OCI-LY7 (cell line): ENCODE measurements at regions not wholly inside any gene's neighbourhood (a gene's known extent, or its start where the extent isn't known, plus 50 kb on each side); places are given as distances from the start of the nearest gene placed in this dataset.

ENCODE experiments used
- BruUV-seq: library from RNA; stranded (reverse); fragments of 400-500 nt; replicated peaks from 2 replicates; lab custom pipeline; 2021; lab: Mats Ljungman, UMichigan
- CTCF ChIA-PET: fragments of 300-600 bp; sonication (Branson Sonifier 250); formaldehyde crosslinking; loops from one replicate; lab custom pipeline; 2022; ENCODE audit warnings: antibody characterized with exemption; ENCODE audit not compliant: unreplicated experiment; lab: Charles Lee
- POLR2A ChIA-PET: fragments of 300-600 bp; sonication (Branson Sonifier 250); formaldehyde crosslinking; loops from one replicate; lab custom pipeline; 2022; ENCODE audit warnings: antibody characterized with exemption; lab: Charles Lee
- DNase-seq: peaks from one replicate; pipeline ENCODE4 v3.0.0-alpha.2; 2015; ENCODE audit warnings: low spot score
- H2AFZ ChIP-seq: fragments of 200-600 bp; sonication (generic), shearing (Covaris generic); 2 replicates; pipeline ENCODE4 v1.6.1; 2014; ENCODE audit warnings: mild to moderate bottlenecking, antibody characterized with exemption, low read length, moderate library complexity
- H3K27ac ChIP-seq: fragments of 200-600 bp; sonication (generic); 2 replicates; pipeline ENCODE4 v1.5.1; 2014; ENCODE audit warnings: mixed run types, low read depth, mild to moderate bottlenecking, moderate library complexity, low read length, inconsistent platforms; ENCODE audit not compliant: poor library complexity, severe bottlenecking
- H3K36me3 ChIP-seq: fragments of 200-600 bp; sonication (generic); 2 replicates; pipeline ENCODE4 v1.6.1; 2014; ENCODE audit warnings: mild to moderate bottlenecking, antibody characterized with exemption, low read length, moderate library complexity, mixed read lengths; ENCODE audit not compliant: insufficient read depth
- H3K4me1 ChIP-seq: fragments of 200-600 bp; sonication (generic); 2 replicates; pipeline ENCODE4 v1.5.1; 2014; ENCODE audit warnings: mild to moderate bottlenecking, low read length; ENCODE audit not compliant: insufficient read depth, poor library complexity, severe bottlenecking
- H3K4me2 ChIP-seq: fragments of 200-600 bp; sonication (generic); 2 replicates; pipeline ENCODE4 v1.6.1; 2014; ENCODE audit warnings: mild to moderate bottlenecking, low read length
- H3K4me3 ChIP-seq: fragments of 200-600 bp; sonication (generic); 2 replicates; pipeline ENCODE4 v1.5.1; 2014; ENCODE audit warnings: mild to moderate bottlenecking, low read depth, low read length; ENCODE audit not compliant: poor library complexity, severe bottlenecking
- H3K79me2 ChIP-seq: fragments of 200-600 bp; sonication (generic); 2 replicates; pipeline ENCODE4 v1.6.1; 2016; ENCODE audit warnings: low read depth, mild to moderate bottlenecking, low read length, moderate library complexity, mixed read lengths; ENCODE audit not compliant: insufficient read depth
- H3K9me2 ChIP-seq: fragments of 200-600 bp; sonication (generic); 2 replicates; pipeline ENCODE4 v1.6.1; 2016; ENCODE audit warnings: mild to moderate bottlenecking, low read length, mixed read lengths; ENCODE audit not compliant: insufficient read depth
- H3K9me3 ChIP-seq: fragments of 200-600 bp; sonication (generic); 2 replicates; pipeline ENCODE4 v1.6.1; 2014; ENCODE audit warnings: mild to moderate bottlenecking, mixed run types, low read length, mixed read lengths
- H4K20me1 ChIP-seq: fragments of 200-600 bp; sonication (generic); 2 replicates; pipeline ENCODE4 v1.6.1; 2014; ENCODE audit warnings: mild to moderate bottlenecking, antibody characterized with exemption, low read length, moderate library complexity, mixed read lengths; ENCODE audit not compliant: insufficient read depth
- EZH2phosphoT487 ChIP-seq: fragments of 200-600 bp; sonication (generic); IDR thresholded peaks from 2 replicates; pipeline ENCODE4 v1.6.1; 2018; ENCODE audit warnings: low read depth, borderline replicate concordance, mild to moderate bottlenecking, mixed run types, antibody characterized with exemption, low read length, moderate library complexity, mixed read lengths
- intact Hi-C: fragments of 100-400 bp; cut with micrococcal nuclease; formaldehyde crosslinking; loops from one replicate; pipeline ENCODE4 v1.10.0; 2022; ENCODE audit not compliant: unreplicated experiment
- TF ChIP-seq, protein P1 (sequence below): fragments of 200-600 bp; sonication (generic); conservative IDR thresholded peaks from 2 replicates; pipeline ENCODE4 v1.5.1; 2014; ENCODE audit warnings: mild to moderate bottlenecking, antibody characterized with exemption, low read length, moderate library complexity, mixed read lengths

DNA sequence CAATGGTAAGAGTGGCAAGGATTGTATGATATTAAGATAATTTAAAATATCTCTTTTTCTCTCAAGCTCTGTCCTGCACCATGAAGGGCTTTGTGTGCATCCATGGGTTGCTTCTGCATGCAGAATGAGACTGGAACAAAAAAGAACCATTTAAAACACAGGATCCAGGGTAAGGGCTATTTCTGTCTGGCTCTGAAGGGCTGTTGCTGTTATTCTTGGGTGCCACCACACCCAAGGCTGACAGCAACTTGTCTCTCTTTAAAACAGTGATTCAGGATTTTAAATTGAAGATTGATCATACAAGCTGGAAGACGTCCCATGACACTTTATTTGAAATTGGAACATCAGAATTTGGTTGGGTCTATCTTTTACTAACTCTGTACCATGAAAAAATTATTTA, 268.8 kb upstream of the CNTN3 start:
- POLR2A ChIA-PET, result interaction anchor here (0.5 kb wide), 1 partner anchor 1811 kb away, joined by 3 read pairs; no protein-coding TSS in a partner anchor
- TF ChIP-seq, protein P1, sequence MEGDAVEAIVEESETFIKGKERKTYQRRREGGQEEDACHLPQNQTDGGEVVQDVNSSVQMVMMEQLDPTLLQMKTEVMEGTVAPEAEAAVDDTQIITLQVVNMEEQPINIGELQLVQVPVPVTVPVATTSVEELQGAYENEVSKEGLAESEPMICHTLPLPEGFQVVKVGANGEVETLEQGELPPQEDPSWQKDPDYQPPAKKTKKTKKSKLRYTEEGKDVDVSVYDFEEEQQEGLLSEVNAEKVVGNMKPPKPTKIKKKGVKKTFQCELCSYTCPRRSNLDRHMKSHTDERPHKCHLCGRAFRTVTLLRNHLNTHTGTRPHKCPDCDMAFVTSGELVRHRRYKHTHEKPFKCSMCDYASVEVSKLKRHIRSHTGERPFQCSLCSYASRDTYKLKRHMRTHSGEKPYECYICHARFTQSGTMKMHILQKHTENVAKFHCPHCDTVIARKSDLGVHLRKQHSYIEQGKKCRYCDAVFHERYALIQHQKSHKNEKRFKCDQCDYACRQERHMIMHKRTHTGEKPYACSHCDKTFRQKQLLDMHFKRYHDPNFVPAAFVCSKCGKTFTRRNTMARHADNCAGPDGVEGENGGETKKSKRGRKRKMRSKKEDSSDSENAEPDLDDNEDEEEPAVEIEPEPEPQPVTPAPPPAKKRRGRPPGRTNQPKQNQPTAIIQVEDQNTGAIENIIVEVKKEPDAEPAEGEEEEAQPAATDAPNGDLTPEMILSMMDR, result no peak
- TF ChIP-seq EZH2phosphoT487, result no peak
- BruUV-seq, result no TSS peak

DNA sequence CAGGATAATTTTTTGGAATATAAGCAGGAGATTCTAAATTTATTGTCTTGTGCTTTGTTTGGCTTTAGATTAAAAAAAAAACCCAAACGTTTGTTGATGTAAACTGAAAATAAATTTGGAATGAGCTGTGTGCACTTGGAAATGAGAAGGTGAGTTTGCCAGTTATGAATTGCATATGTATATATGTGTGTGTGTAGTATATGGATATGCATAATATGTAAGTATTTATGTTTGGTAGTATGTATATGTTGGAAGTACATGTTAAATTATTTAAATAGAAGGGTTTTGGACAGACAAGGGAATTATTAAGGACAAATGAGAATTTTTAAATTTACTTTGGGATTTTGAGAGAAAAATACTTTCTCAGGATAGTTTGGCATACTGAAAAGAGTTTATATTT, 265.8 kb upstream of the CNTN3 start:
- H2AFZ ChIP-seq, result no peak overlapping the region
- H3K36me3 ChIP-seq, result no peaks in the 10 kb centered on the region
- CTCF ChIA-PET, result no interaction called here
- no TSS peak for BruUV-seq
- no peaks in the 10 kb centered on the region for H4K20me1 ChIP-seq
- H3K27ac ChIP-seq, result no peak overlapping the region
- H3K4me2 ChIP-seq, result no peak overlapping the region
- POLR2A ChIA-PET, result interaction anchor here (0.7 to 0.8 kb wide), 2 partner anchors 13 to 20 kb away, joined by 3 read pairs; no protein-coding TSS in a partner anchor
- H3K9me2 ChIP-seq, result no peaks in the 10 kb centered on the region
- no peaks in the 10 kb centered on the region for H3K9me3 ChIP-seq
- H3K79me2 ChIP-seq, result no peaks in the 10 kb centered on the region
- TF ChIP-seq, protein P1, result no peak
- no peak for TF ChIP-seq EZH2phosphoT487
- H3K4me1 ChIP-seq, result no peaks in the 10 kb centered on the region
- no peak for DNase-seq
- H3K4me3 ChIP-seq, result no peak overlapping the region
- intact Hi-C loops, result no loop called here

More for the DNA sequence above, 268.8 kb upstream of the CNTN3 start:
- Histone ChIP-seq H2AFZ (no peak overlapping the region), H3K27ac (no peak overlapping the region), H3K9me3 (no peaks in the 10 kb centered on the region), H3K79me2 (no peaks in the 10 kb centered on the region), H3K4me2 (no peak overlapping the region), H3K4me1 (no peaks in the 10 kb centered on the region), H3K36me3 (no peaks in the 10 kb centered on the region), H3K9me2 (no peaks in the 10 kb centered on the region), H3K4me3 (no peak overlapping the region), H4K20me1 (no peaks in the 10 kb centered on the region)
- intact Hi-C loops, result no loop called here
- CTCF ChIA-PET, result no interaction called here
- DNase-seq, result no peak

GRCh38 chr3:74866357-74867030, 252.0 kb upstream of the CNTN3 start:
- TF ChIP-seq, protein P1, result no peak
- TF ChIP-seq EZH2phosphoT487, result no peak
- no peaks in the 10 kb centered on the region for H3K79me2 ChIP-seq
- ChIA-PET POLR2A (no interaction called here), CTCF (no interaction called here)
- no peak overlapping the region for H3K27ac ChIP-seq
- DNase-seq, result no peak
- no peaks in the 10 kb centered on the region for H3K4me1 ChIP-seq
- H3K4me3 ChIP-seq, result no peak overlapping the region
- H3K36me3 ChIP-seq, result no peaks in the 10 kb centered on the region
- no peaks in the 10 kb centered on the region for H4K20me1 ChIP-seq
- no peaks in the 10 kb centered on the region for H3K9me2 ChIP-seq
- H3K4me2 ChIP-seq, result no peak overlapping the region
- no peak overlapping the region for H2AFZ ChIP-seq
- no TSS peak for BruUV-seq
- H3K9me3 ChIP-seq, result no peaks in the 10 kb centered on the region
- intact Hi-C loops, result no loop called here
